HCT116 (cell line): ENCODE measurements at regions not wholly inside any gene's neighbourhood (a gene's known extent, or its start where the extent isn't known, plus 50 kb on each side); places are given as distances from the start of the nearest gene placed in this dataset.

Source experiments
- ATAC-seq: fragments of 200-7000 bp; cut with Tn5 transposase; 2 replicates; pipeline ENCODE4 v1.9.1; 2020; ENCODE audit warnings: mild to moderate bottlenecking, moderate library complexity
- BruUV-seq: library from RNA; stranded (reverse); fragments of 400-500 nt; replicated peaks from 2 replicates; lab custom pipeline; 2021; lab: Mats Ljungman, UMichigan
- CTCF ChIA-PET: fragments of 300-600 bp; sonication (Branson Sonifier 250); formaldehyde crosslinking; loops from one replicate; lab custom pipeline; 2021; ENCODE audit warnings: antibody characterized with exemption; lab: Charles Lee
- POLR2A ChIA-PET: fragments of 300-600, 350-600 bp; sonication (Branson Sonifier 250); formaldehyde crosslinking; loops from one replicate; lab custom pipeline; 2021; ENCODE audit warnings: antibody characterized with exemption; lab: Charles Lee
- RAD21 ChIA-PET, 2 experiments: fragments of 300-600 bp; sonication (Branson Sonifier 250); formaldehyde crosslinking; loops; one replicate each; lab custom pipeline; 2023; ENCODE audit warnings: low total read pairs in 2 of 2; ENCODE audit not compliant: uncharacterized antibody in 2 of 2, unreplicated experiment in 2 of 2, low non-redundant PET in 1 of 2; lab: Charles Lee
- DNase-seq: peaks from one replicate; pipeline ENCODE4 v3.0.0-alpha.2; 2010; ENCODE audit warnings: low read depth, low spot score
- H2AFZ ChIP-seq: fragments of 200-600 bp; shearing (Covaris generic), sonication (generic); 2 replicates; pipeline ENCODE4 v1.6.1; 2017; ENCODE audit warnings: low read depth, mixed run types, mixed read lengths, antibody characterized with exemption, low read length; ENCODE audit not compliant: poor library complexity, severe bottlenecking
- H3K27ac ChIP-seq: 2 replicates; pipeline ENCODE4 v1.5.1; 2012; ENCODE audit warnings: low read depth, low read length
- H3K27me3 ChIP-seq: fragments of 200-600 bp; sonication (generic); 2 replicates; pipeline ENCODE4 v1.6.1; 2016; ENCODE audit warnings: mixed run types, low read length, mixed read lengths; ENCODE audit not compliant: insufficient read depth
- H3K36me3 ChIP-seq, 2 experiments: fragments of 200-500 bp in 1 of 2; fragments of 200-600 bp in 1 of 2; sonication (Bioruptor generic) in 1 of 2; sonication (generic) in 1 of 2; 2 replicates each; pipeline versions ENCODE4 v1.5.1 to v1.6.1; 2014 to 2016; ENCODE audit warnings: low read length in 2 of 2, inconsistent platforms in 1 of 2, mixed read lengths in 1 of 2, mixed run types in 1 of 2; ENCODE audit not compliant: insufficient read depth in 2 of 2, control insufficient read depth in 1 of 2
- H3K4me1 ChIP-seq, 2 experiments: fragments of 200-600 bp in 1 of 2; sonication (generic) in 1 of 2; 2 replicates each; pipeline versions ENCODE4 v1.5.1 to v1.6.1; 2012 to 2017; ENCODE audit warnings: low read length in 2 of 2, inconsistent platforms in 1 of 2, mild to moderate bottlenecking in 1 of 2, mixed read lengths in 1 of 2, mixed run types in 1 of 2, moderate library complexity in 1 of 2; ENCODE audit not compliant: insufficient read depth in 2 of 2, control insufficient read depth in 1 of 2
- H3K4me2 ChIP-seq: fragments of 200-600 bp; sonication (generic); 2 replicates; pipeline ENCODE4 v1.6.1; 2017; ENCODE audit warnings: mixed run types, low read length, mixed read lengths
- H3K4me3 ChIP-seq, 2 experiments: fragments of 200-600 bp in 1 of 2; sonication (generic) in 1 of 2; replicated peaks in 1 of 2; 2 replicates each; pipeline ENCODE4 v1.5.1; 2011 to 2016; ENCODE audit warnings: low read length in 2 of 2, control low read depth in 1 of 2, low read depth in 1 of 2, mild to moderate bottlenecking in 1 of 2, mixed read lengths in 1 of 2, mixed run types in 1 of 2
- H3K79me2 ChIP-seq: fragments of 200-600 bp; sonication (generic); 2 replicates; pipeline ENCODE4 v1.6.1; 2017; ENCODE audit warnings: mild to moderate bottlenecking, mixed run types, low read length, moderate library complexity, mixed read lengths; ENCODE audit not compliant: insufficient read depth
- H3K9ac ChIP-seq: fragments of 200-600 bp; sonication (generic); 2 replicates; pipeline ENCODE4 v1.6.1; 2016; ENCODE audit warnings: low read length, mixed read lengths
- H3K9me2 ChIP-seq: fragments of 200-600 bp; sonication (generic), shearing (Covaris generic); 2 replicates; pipeline ENCODE4 v1.6.1; 2017; ENCODE audit warnings: mixed run types, mild to moderate bottlenecking, moderate library complexity; ENCODE audit not compliant: insufficient read depth
- H3K9me3 ChIP-seq, 2 experiments: fragments of 200-500 bp in 1 of 2; fragments of 200-600 bp in 1 of 2; sonication (Bioruptor generic) in 1 of 2; sonication (generic) in 1 of 2; 2 replicates each; pipeline ENCODE4 v1.6.1; 2014 to 2017; ENCODE audit warnings: low read length in 2 of 2, mixed read lengths in 2 of 2, inconsistent platforms in 1 of 2, low read depth in 1 of 2, mild to moderate bottlenecking in 1 of 2, mixed run types in 1 of 2, moderate library complexity in 1 of 2; ENCODE audit not compliant: control insufficient read depth in 1 of 2, insufficient read depth in 1 of 2
- H4K20me1 ChIP-seq: fragments of 200-600 bp; sonication (generic), shearing (Covaris generic); 2 replicates; pipeline ENCODE4 v1.6.1; 2017; ENCODE audit warnings: mixed run types, mild to moderate bottlenecking, moderate library complexity; ENCODE audit not compliant: insufficient read depth
- CEBPB ChIP-seq: IDR thresholded peaks from 2 replicates; pipeline ENCODE4 v1.6.1; 2012; ENCODE audit warnings: low read depth
- EGR1 ChIP-seq: IDR thresholded peaks from 2 replicates; pipeline ENCODE4 v1.6.1; 2012; ENCODE audit warnings: low read depth
- ELF1 ChIP-seq: IDR thresholded peaks from 2 replicates; pipeline ENCODE4 v1.6.1; 2012; ENCODE audit warnings: low read depth, borderline replicate concordance
- EZH2phosphoT487 ChIP-seq: fragments of 200-600 bp; IDR thresholded peaks from 2 replicates; pipeline ENCODE4 v1.6.1; 2018; ENCODE audit warnings: antibody characterized with exemption, borderline replicate concordance
- JUND ChIP-seq: IDR thresholded peaks from 2 replicates; pipeline ENCODE4 v1.6.1; 2012
- POLR2A ChIP-seq: IDR thresholded peaks from 2 replicates; pipeline ENCODE4 v1.7.0; 2011; ENCODE audit warnings: borderline replicate concordance; ENCODE audit not compliant: insufficient read depth, insufficient read length; ENCODE audit errors: extremely low read depth
- POLR2AphosphoS5 ChIP-seq: IDR thresholded peaks from 2 replicates; pipeline ENCODE4 v1.6.1; 2011; ENCODE audit warnings: mild to moderate bottlenecking, low read depth, low read length, moderate library complexity
- RAD21 ChIP-seq: IDR thresholded peaks from 2 replicates; pipeline ENCODE4 v1.6.1; 2012; ENCODE audit warnings: low read depth, mild to moderate bottlenecking
- SIN3A ChIP-seq: IDR thresholded peaks from 2 replicates; pipeline ENCODE4 v1.6.1; 2012; ENCODE audit warnings: low read depth
- SP1 ChIP-seq: IDR thresholded peaks from 2 replicates; pipeline ENCODE4 v1.6.1; 2012; ENCODE audit warnings: low read depth
- ZFX ChIP-seq: fragments of 450-650 bp; IDR thresholded peaks from 2 replicates; pipeline ENCODE4 v1.6.1; 2017
- ZNF274 ChIP-seq: fragments of 200-500 bp; sonication (Bioruptor generic); IDR thresholded peaks from 2 replicates; pipeline ENCODE4 v1.6.1; 2014; ENCODE audit warnings: mild to moderate bottlenecking, low read depth, low read length, inconsistent platforms
- intact Hi-C: fragments of 100-400 bp; cut with micrococcal nuclease; formaldehyde crosslinking; loops from 2 replicates; pipeline ENCODE4 v1.10.0; 2022
- TF ChIP-seq, protein P1 (sequence below): IDR thresholded peaks from 2 replicates; pipeline ENCODE4 v1.6.1; 2012
- TF ChIP-seq, protein P2 (sequence below), 3 experiments: fragments of 200-600 bp in 1 of 3; sonication (generic) in 1 of 3; IDR thresholded peaks in 2 of 3; conservative IDR thresholded peaks in 1 of 3; 2 replicates each; pipeline ENCODE4 v1.5.1; 2012 to 2017; ENCODE audit warnings: low read depth in 2 of 3, low read length in 2 of 3, antibody characterized with exemption in 1 of 3, borderline replicate concordance in 1 of 3, control low read depth in 1 of 3, mild to moderate bottlenecking in 1 of 3, mixed read lengths in 1 of 3, mixed run types in 1 of 3, moderate library complexity in 1 of 3; ENCODE audit not compliant: insufficient read depth in 1 of 3
- TF ChIP-seq, protein P3 (sequence below): IDR thresholded peaks from 2 replicates; pipeline ENCODE4 v1.6.1; 2012; ENCODE audit warnings: low read depth
- TF ChIP-seq, protein P4 (sequence below): IDR thresholded peaks from 2 replicates; pipeline ENCODE4 v1.6.1; 2012

DNA sequence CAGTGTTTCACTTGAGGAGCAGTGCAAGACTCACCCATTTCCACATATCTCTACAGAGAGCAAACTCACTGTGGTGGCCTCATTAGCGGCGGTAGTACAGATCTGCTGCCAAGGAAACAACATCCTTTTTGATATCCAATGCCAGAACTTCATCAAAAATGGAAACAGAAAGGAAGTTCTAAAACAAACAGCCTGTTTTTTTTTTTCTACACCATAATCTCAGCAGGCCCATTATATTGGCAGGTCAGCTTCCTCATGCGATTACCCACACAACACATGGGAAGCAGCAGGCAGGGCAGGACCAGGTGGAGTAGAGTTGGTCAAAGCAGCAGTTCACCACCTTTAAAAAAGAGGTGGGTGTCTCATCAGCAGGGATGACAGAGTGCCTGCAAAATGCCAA lies 678.9 kb upstream of the CELF4 start:
- intact Hi-C loops, result no loop called here
- BruUV-seq, result no TSS peak
- TF ChIP-seq, protein P1, sequence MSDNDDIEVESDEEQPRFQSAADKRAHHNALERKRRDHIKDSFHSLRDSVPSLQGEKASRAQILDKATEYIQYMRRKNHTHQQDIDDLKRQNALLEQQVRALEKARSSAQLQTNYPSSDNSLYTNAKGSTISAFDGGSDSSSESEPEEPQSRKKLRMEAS, result no peak
- TF ChIP-seq POLR2A, result no peak
- TF ChIP-seq, protein P2, sequence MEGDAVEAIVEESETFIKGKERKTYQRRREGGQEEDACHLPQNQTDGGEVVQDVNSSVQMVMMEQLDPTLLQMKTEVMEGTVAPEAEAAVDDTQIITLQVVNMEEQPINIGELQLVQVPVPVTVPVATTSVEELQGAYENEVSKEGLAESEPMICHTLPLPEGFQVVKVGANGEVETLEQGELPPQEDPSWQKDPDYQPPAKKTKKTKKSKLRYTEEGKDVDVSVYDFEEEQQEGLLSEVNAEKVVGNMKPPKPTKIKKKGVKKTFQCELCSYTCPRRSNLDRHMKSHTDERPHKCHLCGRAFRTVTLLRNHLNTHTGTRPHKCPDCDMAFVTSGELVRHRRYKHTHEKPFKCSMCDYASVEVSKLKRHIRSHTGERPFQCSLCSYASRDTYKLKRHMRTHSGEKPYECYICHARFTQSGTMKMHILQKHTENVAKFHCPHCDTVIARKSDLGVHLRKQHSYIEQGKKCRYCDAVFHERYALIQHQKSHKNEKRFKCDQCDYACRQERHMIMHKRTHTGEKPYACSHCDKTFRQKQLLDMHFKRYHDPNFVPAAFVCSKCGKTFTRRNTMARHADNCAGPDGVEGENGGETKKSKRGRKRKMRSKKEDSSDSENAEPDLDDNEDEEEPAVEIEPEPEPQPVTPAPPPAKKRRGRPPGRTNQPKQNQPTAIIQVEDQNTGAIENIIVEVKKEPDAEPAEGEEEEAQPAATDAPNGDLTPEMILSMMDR (IDR thresholded peaks at IDR 0.05 in 2 of 3, conservative IDR thresholded peaks at IDR 0.05 in 1 of 3; ENCODE audit: borderline replicate concordance in 1 of 3, insufficient read depth in 1 of 3, low read depth in 2 of 3, low read length in 2 of 3), result no peak
- TF ChIP-seq, protein P3, sequence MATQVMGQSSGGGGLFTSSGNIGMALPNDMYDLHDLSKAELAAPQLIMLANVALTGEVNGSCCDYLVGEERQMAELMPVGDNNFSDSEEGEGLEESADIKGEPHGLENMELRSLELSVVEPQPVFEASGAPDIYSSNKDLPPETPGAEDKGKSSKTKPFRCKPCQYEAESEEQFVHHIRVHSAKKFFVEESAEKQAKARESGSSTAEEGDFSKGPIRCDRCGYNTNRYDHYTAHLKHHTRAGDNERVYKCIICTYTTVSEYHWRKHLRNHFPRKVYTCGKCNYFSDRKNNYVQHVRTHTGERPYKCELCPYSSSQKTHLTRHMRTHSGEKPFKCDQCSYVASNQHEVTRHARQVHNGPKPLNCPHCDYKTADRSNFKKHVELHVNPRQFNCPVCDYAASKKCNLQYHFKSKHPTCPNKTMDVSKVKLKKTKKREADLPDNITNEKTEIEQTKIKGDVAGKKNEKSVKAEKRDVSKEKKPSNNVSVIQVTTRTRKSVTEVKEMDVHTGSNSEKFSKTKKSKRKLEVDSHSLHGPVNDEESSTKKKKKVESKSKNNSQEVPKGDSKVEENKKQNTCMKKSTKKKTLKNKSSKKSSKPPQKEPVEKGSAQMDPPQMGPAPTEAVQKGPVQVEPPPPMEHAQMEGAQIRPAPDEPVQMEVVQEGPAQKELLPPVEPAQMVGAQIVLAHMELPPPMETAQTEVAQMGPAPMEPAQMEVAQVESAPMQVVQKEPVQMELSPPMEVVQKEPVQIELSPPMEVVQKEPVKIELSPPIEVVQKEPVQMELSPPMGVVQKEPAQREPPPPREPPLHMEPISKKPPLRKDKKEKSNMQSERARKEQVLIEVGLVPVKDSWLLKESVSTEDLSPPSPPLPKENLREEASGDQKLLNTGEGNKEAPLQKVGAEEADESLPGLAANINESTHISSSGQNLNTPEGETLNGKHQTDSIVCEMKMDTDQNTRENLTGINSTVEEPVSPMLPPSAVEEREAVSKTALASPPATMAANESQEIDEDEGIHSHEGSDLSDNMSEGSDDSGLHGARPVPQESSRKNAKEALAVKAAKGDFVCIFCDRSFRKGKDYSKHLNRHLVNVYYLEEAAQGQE, result no peak
- no peak for TF ChIP-seq SIN3A
- TF ChIP-seq EGR1, result no peak
- TF ChIP-seq EZH2phosphoT487, result no peak
- no peak for TF ChIP-seq SP1
- no peak for TF ChIP-seq ZFX
- TF ChIP-seq, protein P4, sequence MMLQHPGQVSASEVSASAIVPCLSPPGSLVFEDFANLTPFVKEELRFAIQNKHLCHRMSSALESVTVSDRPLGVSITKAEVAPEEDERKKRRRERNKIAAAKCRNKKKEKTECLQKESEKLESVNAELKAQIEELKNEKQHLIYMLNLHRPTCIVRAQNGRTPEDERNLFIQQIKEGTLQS, result no peak
- TF ChIP-seq JUND, result no peak
- no peak for TF ChIP-seq ZNF274
- no peak for TF ChIP-seq RAD21
- no peak for TF ChIP-seq POLR2AphosphoS5
- TF ChIP-seq ELF1, result no peak
- no peak for TF ChIP-seq CEBPB
- Histone ChIP-seq H3K79me2 (no peaks in the 10 kb centered on the region), H3K4me2 (no peak overlapping the region), H2AFZ (no peak overlapping the region), H3K36me3 (no peaks in the 10 kb centered on the region), H3K4me3 (no peak overlapping the region), H3K4me1 (no peaks in the 10 kb centered on the region), H3K27me3 (no peaks in the 10 kb centered on the region), H3K27ac (no peak overlapping the region), H4K20me1 (no peaks in the 10 kb centered on the region), H3K9me3 (peaks cover 3 to 17% of the 10 kb centered on the region in 2 experiments; a peak in 2 of 4 replicates), H3K9ac (no peak overlapping the region), H3K9me2 (no peaks in the 10 kb centered on the region)
- ATAC-seq (no peak), DNase-seq (no peak)
- CTCF ChIA-PET, result no interaction called here
- RAD21 ChIA-PET, result no interaction called here
- POLR2A ChIA-PET, result no interaction called here
